ENCODE measurements at regions not wholly inside any gene's neighbourhood (a gene's known extent, or its start where the extent isn't known, plus 50 kb on each side); places are given as distances from the start of the nearest gene placed in this dataset.

GRCh38 chr12:127680516-127680915 is 586.5 kb upstream of the TMEM132C start:
- Histone ChIP-seq H3K4me1 (ENCODE audit: control insufficient read depth, insufficient read depth, low read length) (peaks cover 7% of the 10 kb centered on the region), H3K36me3 (ENCODE audit: control insufficient read depth, insufficient read depth, low read length) (no peaks in the 10 kb centered on the region), H3K4me3 (ENCODE audit: low read depth, low read length) (no peak overlapping the region), H3K27ac (ENCODE audit: low read depth, low read length) (no peak overlapping the region), H3K9me3 (ENCODE audit: control insufficient read depth, insufficient read depth, low read length) (no peaks in the 10 kb centered on the region), H3K27me3 (ENCODE audit: control insufficient read depth, insufficient read depth, low read length) (no peaks in the 10 kb centered on the region)
- DNase-seq (ENCODE audit: low read depth in 4 of 6, low spot score in 6 of 6), result no peak
- WGBS (ENCODE audit: insufficient coverage), result 81% methylated on average over 4 of the region's 6 CpGs

GRCh38 chr12:127681151-127681754 is 585.7 kb upstream of the TMEM132C start:
- Histone ChIP-seq H3K27me3 (ENCODE audit: control insufficient read depth, insufficient read depth, low read length) (no peaks in the 10 kb centered on the region), H3K36me3 (ENCODE audit: control insufficient read depth, insufficient read depth, low read length) (no peaks in the 10 kb centered on the region), H3K9me3 (ENCODE audit: control insufficient read depth, insufficient read depth, low read length) (no peaks in the 10 kb centered on the region), H3K4me3 (ENCODE audit: low read depth, low read length) (no peak overlapping the region), H3K4me1 (ENCODE audit: control insufficient read depth, insufficient read depth, low read length) (peaks cover 7% of the 10 kb centered on the region), H3K27ac (ENCODE audit: low read depth, low read length) (no peak overlapping the region)
- no peak for DNase-seq (ENCODE audit: low read depth in 4 of 6, low spot score in 6 of 6)
- WGBS (ENCODE audit: insufficient coverage), result 76% methylated on average over 5 of the region's 9 CpGs

GRCh38 chr12:127685491-127685890 is 581.5 kb upstream of the TMEM132C start:
- Histone ChIP-seq H3K9me3 (ENCODE audit: control insufficient read depth, insufficient read depth, low read length) (no peaks in the 10 kb centered on the region), H3K27me3 (ENCODE audit: control insufficient read depth, insufficient read depth, low read length) (no peaks in the 10 kb centered on the region), H3K36me3 (ENCODE audit: control insufficient read depth, insufficient read depth, low read length) (no peaks in the 10 kb centered on the region), H3K27ac (ENCODE audit: low read depth, low read length) (no peak overlapping the region), H3K4me3 (ENCODE audit: low read depth, low read length) (no peak overlapping the region), H3K4me1 (ENCODE audit: control insufficient read depth, insufficient read depth, low read length) (no peaks in the 10 kb centered on the region)
- DNase-seq (ENCODE audit: low read depth in 4 of 6, low spot score in 6 of 6), result peak in 1 of 6 donors; percentile 18
- WGBS (ENCODE audit: insufficient coverage), result 85% methylated on average over 2 of the region's 2 CpGs

GRCh38 chr12:127685931-127686330 is 581.0 kb upstream of the TMEM132C start:
- Histone ChIP-seq H3K27ac (ENCODE audit: low read depth, low read length) (no peak overlapping the region), H3K4me3 (ENCODE audit: low read depth, low read length) (no peak overlapping the region), H3K4me1 (ENCODE audit: control insufficient read depth, insufficient read depth, low read length) (no peaks in the 10 kb centered on the region), H3K9me3 (ENCODE audit: control insufficient read depth, insufficient read depth, low read length) (no peaks in the 10 kb centered on the region), H3K27me3 (ENCODE audit: control insufficient read depth, insufficient read depth, low read length) (no peaks in the 10 kb centered on the region), H3K36me3 (ENCODE audit: control insufficient read depth, insufficient read depth, low read length) (no peaks in the 10 kb centered on the region)
- WGBS (ENCODE audit: insufficient coverage), result 92% methylated on average over 5 of the region's 9 CpGs
- peak in 1 of 6 donors; percentile 26 for DNase-seq (ENCODE audit: low read depth in 4 of 6, low spot score in 6 of 6)

GRCh38 chr12:127687181-127687580 is 579.8 kb upstream of the TMEM132C start:
- no peak for DNase-seq (ENCODE audit: low read depth in 4 of 6, low spot score in 6 of 6)
- no peaks in the 10 kb centered on the region for H3K4me1 ChIP-seq (ENCODE audit: control insufficient read depth, insufficient read depth, low read length)
- H3K27me3 ChIP-seq (ENCODE audit: control insufficient read depth, insufficient read depth, low read length), result no peaks in the 10 kb centered on the region
- no peak overlapping the region for H3K4me3 ChIP-seq (ENCODE audit: low read depth, low read length)
- no peaks in the 10 kb centered on the region for H3K9me3 ChIP-seq (ENCODE audit: control insufficient read depth, insufficient read depth, low read length)
- H3K27ac ChIP-seq (ENCODE audit: low read depth, low read length), result no peak overlapping the region
- no CpG with 5 or more reads among the region's 2 CpGs for WGBS (ENCODE audit: insufficient coverage)
- no peaks in the 10 kb centered on the region for H3K36me3 ChIP-seq (ENCODE audit: control insufficient read depth, insufficient read depth, low read length)

GRCh38 chr12:127688906-127689428 is 578.0 kb upstream of the TMEM132C start:
- DNase-seq (ENCODE audit: low read depth in 4 of 6, low spot score in 6 of 6), result no peak
- no peaks in the 10 kb centered on the region for H3K9me3 ChIP-seq (ENCODE audit: control insufficient read depth, insufficient read depth, low read length)
- no peaks in the 10 kb centered on the region for H3K36me3 ChIP-seq (ENCODE audit: control insufficient read depth, insufficient read depth, low read length)
- H3K4me3 ChIP-seq (ENCODE audit: low read depth, low read length), result no peak overlapping the region
- H3K27ac ChIP-seq (ENCODE audit: low read depth, low read length), result no peak overlapping the region
- no CpG with 5 or more reads among the region's 5 CpGs for WGBS (ENCODE audit: insufficient coverage)
- H3K4me1 ChIP-seq (ENCODE audit: control insufficient read depth, insufficient read depth, low read length), result no peaks in the 10 kb centered on the region
- no peaks in the 10 kb centered on the region for H3K27me3 ChIP-seq (ENCODE audit: control insufficient read depth, insufficient read depth, low read length)

- Histone ChIP-seq H3K27me3 (ENCODE audit: control insufficient read depth, insufficient read depth, low read length) (no peaks in the 10 kb centered on the region), H3K36me3 (ENCODE audit: control insufficient read depth, insufficient read depth, low read length) (no peaks in the 10 kb centered on the region), H3K9me3 (ENCODE audit: control insufficient read depth, insufficient read depth, low read length) (no peaks in the 10 kb centered on the region), H3K27ac (ENCODE audit: low read depth, low read length) (no peak overlapping the region), H3K4me1 (ENCODE audit: control insufficient read depth, insufficient read depth, low read length) (no peaks in the 10 kb centered on the region), H3K4me3 (ENCODE audit: low read depth, low read length) (no peak overlapping the region)
- DNase-seq (ENCODE audit: low read depth in 4 of 6, low spot score in 6 of 6), result peak in 2 of 6 donors; percentile 14 to 72
- WGBS (ENCODE audit: insufficient coverage), result no CpG with 5 or more reads among the region's 5 CpGs
Observed at GRCh38 chr12:127690161-127690560, 576.8 kb upstream of the TMEM132C start.

- Histone ChIP-seq H3K9me3 (ENCODE audit: control insufficient read depth, insufficient read depth, low read length) (no peaks in the 10 kb centered on the region), H3K27me3 (ENCODE audit: control insufficient read depth, insufficient read depth, low read length) (no peaks in the 10 kb centered on the region), H3K4me3 (ENCODE audit: low read depth, low read length) (no peak overlapping the region), H3K36me3 (ENCODE audit: control insufficient read depth, insufficient read depth, low read length) (no peaks in the 10 kb centered on the region), H3K4me1 (ENCODE audit: control insufficient read depth, insufficient read depth, low read length) (no peaks in the 10 kb centered on the region), H3K27ac (ENCODE audit: low read depth, low read length) (no peak overlapping the region)
- no peak for DNase-seq (ENCODE audit: low read depth in 4 of 6, low spot score in 6 of 6)
Observed at GRCh38 chr12:127696963-127697362, 570.0 kb upstream of the TMEM132C start.

GRCh38 chr12:127703026-127703425 is 563.9 kb upstream of the TMEM132C start:
- Histone ChIP-seq H3K36me3 (ENCODE audit: control insufficient read depth, insufficient read depth, low read length) (no peaks in the 10 kb centered on the region), H3K27ac (ENCODE audit: low read depth, low read length) (no peak overlapping the region), H3K9me3 (ENCODE audit: control insufficient read depth, insufficient read depth, low read length) (no peaks in the 10 kb centered on the region), H3K4me3 (ENCODE audit: low read depth, low read length) (no peak overlapping the region), H3K27me3 (ENCODE audit: control insufficient read depth, insufficient read depth, low read length) (no peaks in the 10 kb centered on the region), H3K4me1 (ENCODE audit: control insufficient read depth, insufficient read depth, low read length) (no peaks in the 10 kb centered on the region)
- WGBS (ENCODE audit: insufficient coverage), result 74% methylated on average over 3 of the region's 6 CpGs
- DNase-seq (ENCODE audit: low read depth in 4 of 6, low spot score in 6 of 6), result no peak

GRCh38 chr12:127711108-127711507 is 555.9 kb upstream of the TMEM132C start:
- no peaks in the 10 kb centered on the region for H3K27me3 ChIP-seq (ENCODE audit: control insufficient read depth, insufficient read depth, low read length)
- H3K36me3 ChIP-seq (ENCODE audit: control insufficient read depth, insufficient read depth, low read length), result no peaks in the 10 kb centered on the region
- no peak for DNase-seq (ENCODE audit: low read depth in 4 of 6, low spot score in 6 of 6)

More at GRCh38 chr12:127711108-127711507, 555.9 kb upstream of the TMEM132C start:
- H3K4me1 ChIP-seq (ENCODE audit: control insufficient read depth, insufficient read depth, low read length), result no peaks in the 10 kb centered on the region
- no peak overlapping the region for H3K27ac ChIP-seq (ENCODE audit: low read depth, low read length)
- H3K9me3 ChIP-seq (ENCODE audit: control insufficient read depth, insufficient read depth, low read length), result no peaks in the 10 kb centered on the region
- 67% methylated on average over 2 of the region's 8 CpGs for WGBS (ENCODE audit: insufficient coverage)
- H3K4me3 ChIP-seq (ENCODE audit: low read depth, low read length), result no peak overlapping the region

Data from spinal cord (tissue), 9 donors.